Epidermal melanocyte (primary cell): ENCODE measurements at regions not wholly inside any gene's neighbourhood (a gene's known extent, or its start where the extent isn't known, plus 50 kb on each side); places are given as distances from the start of the nearest gene placed in this dataset.
"Not testable (repeated sequence)": the region's sequence is repeated elsewhere in the genome, so short reads cannot be mapped to it uniquely, and the experiment has no call there.

Experiments
- DNase-seq: peaks from one replicate; pipeline ENCODE4 v3.0.0; 2011; ENCODE audit warnings: low spot score; ENCODE audit not compliant: insufficient read length

DNA sequence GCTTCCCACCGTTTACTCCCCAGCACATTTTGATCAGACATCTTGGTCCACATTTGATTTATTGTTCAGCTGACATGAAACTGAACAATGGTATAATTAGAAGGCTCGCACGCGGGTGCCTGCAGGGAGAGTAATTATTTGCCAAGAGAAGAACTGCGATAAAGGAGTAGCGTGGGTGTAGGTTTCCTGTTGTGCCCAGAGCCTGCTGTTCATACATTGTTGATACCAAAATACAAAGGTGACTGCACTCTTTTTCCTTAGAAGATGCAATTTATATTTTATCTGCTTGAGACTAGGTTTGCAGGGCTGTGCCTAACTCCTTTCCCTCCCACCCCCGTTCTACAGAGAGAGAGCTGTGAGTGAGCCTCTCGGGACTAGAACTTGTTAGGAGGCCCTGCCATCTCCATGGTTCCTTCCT lies 241.8 kb upstream of the MSX2 start:
- no peak for DNase-seq

DNA sequence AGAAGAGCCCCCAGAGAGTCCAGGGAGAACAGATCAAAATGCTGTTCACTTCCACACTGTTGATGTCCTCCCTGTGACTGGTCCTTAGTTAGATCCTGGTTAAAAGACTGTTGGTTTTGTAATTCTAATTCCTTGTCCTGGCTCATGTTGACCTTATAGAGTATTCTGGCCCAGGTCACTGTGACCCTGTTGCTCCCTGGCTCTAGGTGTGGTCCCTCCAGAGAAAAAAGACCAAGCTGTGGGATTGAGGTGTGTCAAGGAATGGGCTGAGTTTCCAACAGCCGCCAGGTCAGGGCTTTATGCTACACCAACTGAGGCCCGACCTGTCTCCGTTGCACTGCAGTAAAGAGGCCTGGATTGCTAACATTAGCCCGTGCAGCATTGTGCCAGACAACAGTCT lies 241.0 kb upstream of the MSX2 start:
- no peak for DNase-seq

DNA sequence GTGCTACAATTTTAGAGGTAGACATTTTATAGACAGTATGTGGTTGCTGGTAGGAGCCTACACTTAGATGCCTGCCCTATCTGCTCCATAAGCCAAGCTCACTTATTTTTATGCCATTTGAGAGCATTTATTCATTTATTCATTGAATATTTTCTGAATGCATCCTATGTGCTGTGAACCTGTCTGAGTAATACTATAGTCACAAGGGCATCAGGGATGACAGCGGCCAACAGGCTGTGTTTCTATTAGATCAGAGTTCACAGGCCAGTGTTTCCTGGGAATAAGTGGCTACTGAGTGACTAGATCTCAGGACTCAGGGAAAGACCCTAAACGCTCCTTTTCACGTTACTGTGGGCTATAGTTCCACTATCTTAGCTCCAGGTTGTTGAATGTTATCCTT lies 235.2 kb upstream of the MSX2 start:
- DNase-seq, result no peak

DNA sequence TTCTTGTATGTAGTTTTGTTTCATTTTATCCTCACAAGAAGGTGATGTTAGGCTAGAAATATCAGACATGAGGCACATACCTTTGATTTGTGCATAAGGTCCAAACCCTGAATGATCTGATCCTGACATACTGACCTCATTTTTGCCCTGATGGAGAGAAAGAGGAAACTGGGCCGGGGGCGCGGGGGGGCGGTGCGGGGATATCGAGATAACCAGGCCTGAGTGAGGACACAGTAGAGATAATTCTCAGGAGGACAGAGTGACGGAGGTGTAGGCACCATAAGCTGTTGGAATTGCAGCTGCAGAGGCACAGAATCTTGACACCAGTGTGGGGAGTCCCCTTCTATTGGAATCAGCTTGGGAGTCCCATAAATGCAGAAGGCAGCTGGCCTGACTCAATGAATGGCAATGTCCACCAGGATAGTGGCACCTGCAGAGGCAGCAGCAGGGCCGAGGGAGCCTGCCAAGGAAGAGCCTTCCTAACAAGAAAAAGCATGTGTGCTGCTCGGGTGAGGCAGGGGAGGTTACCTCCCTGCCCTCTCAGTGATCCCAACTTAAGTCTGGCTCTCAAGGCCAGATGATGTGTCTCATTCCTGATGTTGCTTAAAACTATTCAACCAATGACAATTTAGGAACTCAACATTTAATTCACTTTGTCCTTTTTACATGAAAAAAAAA lies 234.3 kb upstream of the MSX2 start:
- DNase-seq, result no peak

DNA sequence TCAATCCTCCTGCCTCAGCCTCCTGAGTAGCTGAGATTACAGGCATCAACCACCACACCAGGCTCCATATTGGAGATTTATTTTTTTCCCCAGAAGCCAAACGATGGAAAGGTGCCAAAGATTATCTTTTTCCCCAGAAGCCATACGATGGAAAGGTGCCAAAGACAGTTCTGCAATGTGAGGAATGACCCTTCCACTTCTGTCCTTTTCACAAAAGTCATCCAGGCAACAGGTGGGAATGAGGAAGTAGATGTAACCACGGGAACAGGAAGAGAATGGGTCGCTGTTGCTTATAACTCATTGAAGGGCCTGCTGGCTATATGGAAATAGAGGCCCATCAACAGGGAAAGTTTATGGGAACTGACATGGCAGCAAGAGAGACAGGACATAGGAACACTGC lies 233.7 kb upstream of the MSX2 start:
- DNase-seq, result no peak

DNA sequence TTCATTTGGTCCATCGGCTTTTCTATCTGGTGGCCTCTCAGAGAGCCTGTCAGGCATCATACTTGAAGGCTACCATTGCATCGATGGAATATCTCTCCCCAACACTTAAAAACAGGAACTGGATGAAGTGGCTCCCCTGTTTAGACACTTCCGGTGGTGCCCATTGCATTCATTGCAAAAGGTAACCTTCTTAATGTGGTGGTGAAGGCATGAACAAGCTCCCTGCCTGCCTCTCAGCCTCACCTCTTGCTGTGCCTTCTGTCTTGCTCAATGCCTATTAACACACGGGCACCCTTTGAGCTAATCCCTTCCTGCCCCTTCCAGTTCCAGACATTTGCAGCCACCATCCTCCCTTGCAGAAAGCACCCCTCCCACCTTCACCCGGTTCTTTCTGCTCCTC lies 233.1 kb upstream of the MSX2 start:
- DNase-seq, result no peak

DNA sequence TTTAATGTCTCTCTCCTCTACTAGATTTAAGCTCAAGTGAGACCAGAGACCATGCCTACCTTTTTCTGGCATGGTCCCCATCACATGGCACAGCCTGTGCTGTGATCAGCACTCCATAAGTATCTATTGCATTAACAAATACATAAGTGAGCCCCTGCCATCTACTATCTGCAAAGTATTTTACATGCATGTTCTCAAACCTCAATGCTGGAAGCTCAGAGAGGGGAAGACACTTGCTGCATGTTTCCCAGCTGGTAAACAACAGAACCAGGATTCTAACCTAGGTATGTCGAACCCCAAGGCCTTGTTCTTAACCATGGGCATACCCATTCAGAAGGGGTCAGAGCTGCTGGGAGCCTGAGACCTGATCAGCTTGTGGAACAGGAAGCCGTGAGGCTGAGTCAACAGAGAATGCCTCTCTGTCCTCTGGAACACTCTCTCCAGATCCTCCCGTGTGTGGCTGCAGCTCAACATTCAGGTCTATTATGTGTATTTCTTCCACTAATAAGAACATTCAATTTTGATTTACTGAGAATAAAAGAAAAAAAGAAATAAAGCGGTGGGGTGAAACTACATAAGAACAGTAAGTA lies 232.5 kb upstream of the MSX2 start:
- DNase-seq, result no peak

DNA sequence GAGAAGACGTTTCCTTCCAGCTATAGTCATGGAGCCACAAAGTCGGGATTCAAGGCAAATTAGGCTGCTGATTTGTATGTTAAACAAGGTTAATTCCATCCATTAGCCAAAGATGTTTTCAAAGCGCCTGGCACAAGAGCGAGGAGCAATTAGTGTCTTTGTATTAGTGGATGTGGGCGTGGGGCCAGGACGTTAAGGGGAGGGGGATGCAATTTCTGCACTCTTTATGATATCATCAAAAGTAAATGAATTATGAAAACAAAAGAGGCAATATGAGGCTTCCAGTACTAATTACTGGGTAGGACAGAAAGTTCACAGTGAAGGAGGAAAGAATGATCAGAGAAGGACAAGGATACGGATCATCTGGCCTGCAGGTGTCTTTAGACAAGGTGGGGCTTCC lies 230.9 kb upstream of the MSX2 start:
- no peak for DNase-seq

DNA sequence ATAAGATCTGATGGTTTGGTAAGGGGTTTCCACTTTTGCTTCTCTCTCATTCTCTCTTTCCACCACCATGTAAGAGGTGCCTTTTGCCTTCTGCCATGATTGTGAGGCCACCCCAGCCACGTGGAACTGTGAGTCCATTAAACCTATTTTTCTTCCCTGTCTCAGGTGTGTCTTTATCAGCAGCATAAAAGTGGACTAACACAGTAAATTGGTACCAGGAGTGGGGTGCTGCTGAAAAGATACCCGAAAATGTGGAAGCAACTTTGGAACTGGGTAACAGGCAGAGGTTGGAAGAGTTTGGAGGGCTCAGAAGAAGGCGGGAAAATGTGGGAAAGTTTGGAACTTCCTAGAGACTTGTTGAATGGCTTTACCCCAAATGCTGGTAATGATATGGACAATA lies 226.4 kb upstream of the MSX2 start:
- DNase-seq, result not testable (repeated sequence)

DNA sequence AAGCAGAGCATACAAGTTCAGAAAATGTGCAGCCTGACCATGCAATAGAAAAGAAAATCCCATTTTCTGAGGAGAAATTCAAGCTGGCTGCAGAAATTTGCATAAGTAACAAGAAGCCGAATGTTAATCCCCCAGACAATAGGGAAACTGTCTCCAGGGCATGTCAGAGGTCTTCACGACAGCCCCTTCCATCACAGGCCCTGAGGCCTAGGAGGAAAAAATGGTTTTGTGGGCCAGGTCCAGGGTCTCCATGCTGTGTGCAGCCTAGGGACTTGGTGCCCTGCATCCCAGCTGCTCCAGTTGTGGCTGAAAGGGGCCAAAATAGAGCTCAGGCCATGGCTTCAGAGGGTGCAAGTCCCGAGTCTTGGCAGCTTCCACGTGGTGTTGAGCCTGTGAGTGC lies 225.8 kb upstream of the MSX2 start:
- DNase-seq, result not testable (repeated sequence)

DNA sequence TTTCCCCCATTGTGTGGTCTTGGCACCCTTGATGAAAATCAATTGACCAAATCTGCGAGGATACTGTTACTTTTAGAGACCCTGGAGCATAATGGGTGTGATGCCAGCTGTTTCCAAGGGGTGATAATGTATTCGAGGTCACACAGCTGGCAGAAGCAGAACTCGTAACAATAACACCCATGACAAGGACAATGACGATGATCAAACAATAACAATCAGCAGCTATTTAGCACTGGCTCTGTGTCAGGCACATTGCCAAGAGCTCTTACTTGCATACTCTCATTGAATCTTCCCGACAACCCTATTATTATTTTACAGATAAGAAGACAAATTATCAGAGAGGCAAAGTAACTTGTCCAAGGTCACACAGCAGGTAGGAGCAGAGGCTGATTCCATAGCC lies 223.7 kb upstream of the MSX2 start:
- no peak for DNase-seq

DNA sequence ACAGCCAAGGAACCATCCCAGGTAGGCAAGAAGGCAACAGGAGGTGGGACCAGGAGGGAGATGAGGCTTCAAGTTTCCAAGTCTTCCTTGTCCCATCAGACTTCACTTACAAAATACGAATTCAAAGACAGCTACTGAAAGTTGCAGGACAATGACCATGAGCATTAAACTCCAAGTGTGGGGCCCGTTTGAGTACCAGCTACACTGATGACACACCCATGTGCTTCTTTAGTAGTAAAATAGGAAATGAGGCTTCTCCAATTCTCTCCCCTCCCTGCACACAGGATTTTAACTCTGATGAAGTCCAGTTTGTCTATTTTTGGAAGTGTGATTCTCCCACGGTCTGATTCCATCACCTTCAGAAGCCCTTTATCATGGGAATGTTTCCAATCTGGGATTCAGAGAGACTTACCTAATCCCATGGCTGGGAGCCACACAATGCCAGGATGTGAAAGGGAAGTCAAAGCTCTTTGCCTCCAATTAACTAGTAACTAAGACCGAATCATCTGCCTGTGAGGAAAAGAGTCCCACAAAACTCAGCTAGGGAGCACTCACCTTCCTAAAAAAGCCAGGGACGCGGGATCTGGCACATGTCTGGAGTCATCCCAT lies 222.8 kb upstream of the MSX2 start:
- DNase-seq, result no peak

DNA sequence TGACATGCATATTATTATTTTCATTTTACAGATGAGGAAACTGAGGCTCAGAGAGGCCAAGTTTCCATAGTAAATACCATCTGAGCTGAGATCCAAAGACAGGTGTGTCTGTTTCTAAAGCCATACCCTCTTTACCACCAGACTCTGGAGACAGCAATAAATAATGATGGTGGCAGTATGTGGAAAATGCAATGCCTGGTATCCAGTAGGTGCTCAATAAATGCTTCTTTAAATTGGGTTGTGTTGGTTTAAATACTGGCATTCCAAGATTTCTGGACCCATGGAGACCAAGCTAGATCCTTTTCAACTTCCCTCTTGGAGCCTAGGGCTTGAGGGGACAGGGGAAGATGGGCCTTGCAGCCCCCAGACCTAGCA lies 221.3 kb upstream of the MSX2 start:
- no peak for DNase-seq

DNA sequence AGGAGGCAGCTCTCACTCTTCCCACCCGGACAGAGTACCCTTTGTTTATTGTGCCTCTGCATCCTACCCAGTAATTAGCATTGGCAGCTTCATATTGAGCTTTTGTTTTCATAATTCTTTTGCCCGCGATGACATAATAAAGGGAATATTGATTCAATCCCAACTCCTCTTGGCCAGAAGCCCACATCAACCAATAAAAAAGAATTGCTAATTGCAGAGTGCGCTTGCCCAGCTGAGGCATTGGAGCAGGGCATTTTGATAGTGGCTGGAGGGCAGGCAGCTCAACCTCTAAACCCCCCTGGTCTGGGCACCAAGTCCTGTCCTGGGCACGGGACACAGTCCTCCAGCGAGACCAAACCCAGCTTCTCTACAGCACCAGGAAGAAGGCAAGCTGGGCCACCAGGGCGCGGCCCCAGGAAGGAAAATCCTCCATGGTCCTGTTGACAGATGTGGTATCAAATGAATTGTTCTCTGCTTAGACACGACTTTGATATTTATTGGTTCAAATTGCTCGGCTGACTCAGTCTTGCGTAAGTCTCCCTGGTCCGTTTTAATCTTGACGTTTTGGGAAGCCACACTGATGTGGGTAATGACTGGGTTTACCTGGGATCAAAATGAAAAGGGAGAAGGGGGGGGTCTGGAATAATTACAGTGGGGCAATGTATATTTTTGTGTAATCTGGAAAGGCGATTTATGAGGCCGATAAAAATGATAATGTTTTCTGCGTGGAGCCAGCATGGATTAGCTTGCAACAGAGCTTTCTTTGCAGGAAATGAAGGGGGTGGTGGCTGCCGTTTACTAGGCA lies 220.7 kb upstream of the MSX2 start:
- no peak for DNase-seq

DNA sequence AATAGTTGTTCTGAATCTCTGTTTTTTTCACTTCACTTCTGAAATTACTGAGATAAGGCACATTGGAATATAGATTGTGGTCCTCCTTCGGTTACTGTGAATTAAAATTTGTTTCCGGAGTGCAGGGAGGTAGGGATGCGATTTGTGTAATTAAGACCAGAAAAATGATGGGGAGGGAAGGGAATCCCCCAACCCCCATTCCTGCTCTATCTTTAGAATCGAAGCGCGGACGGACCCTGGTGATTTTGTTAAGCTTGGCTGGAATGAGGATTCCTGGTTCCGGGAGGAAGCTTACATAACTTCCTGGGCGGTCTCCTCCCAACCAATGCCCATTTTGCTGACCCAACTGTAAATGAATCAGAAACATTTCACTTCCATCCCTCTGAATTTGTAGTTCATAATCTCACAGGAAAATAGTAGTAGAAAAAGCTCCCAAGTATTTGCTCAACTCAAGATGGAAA lies 220.1 kb upstream of the MSX2 start:
- DNase-seq, result no peak

DNA sequence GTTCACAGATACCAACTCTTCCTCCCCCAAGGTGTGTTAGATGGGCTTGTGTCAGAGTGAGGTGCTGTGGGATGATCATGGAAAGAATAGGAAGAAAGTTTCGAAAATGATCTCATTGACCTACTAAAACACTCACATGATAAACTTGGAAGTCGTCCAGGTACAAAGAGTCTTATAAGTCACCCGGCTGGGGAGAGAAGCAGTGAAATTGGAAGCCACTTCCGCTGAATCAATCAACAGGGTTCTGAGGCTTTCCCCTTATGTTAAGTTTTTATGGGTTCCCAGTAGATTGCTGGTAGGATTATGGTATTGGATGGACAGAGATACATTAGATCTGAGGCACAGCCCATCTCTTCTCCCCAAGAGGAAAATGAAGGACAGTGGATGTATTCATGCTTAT lies 218.8 kb upstream of the MSX2 start:
- no peak for DNase-seq

DNA sequence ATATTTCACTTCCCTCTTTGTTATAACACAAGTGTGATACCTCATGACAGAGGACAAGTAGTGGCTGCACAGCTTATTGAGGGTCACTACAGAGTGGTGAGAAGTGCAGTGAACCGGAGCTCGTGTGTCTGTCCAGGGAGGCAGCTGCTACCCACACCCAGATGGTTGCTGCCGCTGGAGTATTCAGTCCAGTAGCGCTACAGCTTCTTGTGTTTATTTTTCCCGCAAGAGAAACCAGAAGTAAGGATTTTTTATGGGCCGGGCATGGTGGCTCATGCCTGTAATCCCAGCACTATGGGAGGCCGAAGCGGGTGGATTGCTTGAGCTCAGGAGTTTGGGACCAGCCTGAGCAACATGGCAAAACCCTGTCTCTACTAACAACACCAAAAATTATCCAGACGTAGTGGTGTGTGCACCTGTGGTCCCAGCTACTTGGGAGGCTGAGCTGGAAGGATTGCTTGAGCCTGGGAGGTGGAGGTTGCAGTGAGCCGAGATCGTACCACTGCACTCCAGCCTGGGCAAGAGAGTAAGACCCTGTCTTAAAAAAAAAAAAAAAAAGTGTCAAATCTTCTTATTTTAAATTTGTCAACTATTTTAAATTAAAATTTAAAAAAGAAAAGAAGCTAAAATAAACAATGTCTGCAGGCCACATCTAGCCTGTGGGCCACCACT lies 213.5 kb upstream of the MSX2 start:
- not testable (repeated sequence) for DNase-seq

DNA sequence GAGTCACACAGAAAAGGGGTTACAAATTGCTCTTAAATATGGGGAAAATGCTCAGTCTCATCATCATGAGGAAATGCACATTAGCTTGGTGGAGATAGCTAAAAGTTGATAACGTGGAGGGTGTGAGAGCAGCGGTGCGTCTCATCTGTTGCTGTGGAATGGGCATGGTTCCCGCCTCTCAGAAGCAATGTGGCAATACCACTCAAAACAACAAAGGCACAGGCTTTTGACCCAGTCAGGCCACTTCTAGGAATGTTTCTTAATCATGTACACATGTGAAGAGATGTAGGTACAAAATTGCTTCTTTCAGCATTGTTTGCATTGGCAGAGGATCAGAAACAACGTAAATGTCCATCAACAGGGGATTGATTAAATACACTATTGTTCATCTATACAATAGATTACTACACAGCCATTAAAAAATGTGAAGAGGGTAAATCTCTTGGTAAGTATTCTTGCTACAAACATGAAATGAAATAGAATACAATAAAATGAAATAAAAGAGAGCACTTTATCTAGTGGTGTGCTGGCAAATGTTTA lies 212.6 kb upstream of the MSX2 start:
- no peak for DNase-seq

DNA sequence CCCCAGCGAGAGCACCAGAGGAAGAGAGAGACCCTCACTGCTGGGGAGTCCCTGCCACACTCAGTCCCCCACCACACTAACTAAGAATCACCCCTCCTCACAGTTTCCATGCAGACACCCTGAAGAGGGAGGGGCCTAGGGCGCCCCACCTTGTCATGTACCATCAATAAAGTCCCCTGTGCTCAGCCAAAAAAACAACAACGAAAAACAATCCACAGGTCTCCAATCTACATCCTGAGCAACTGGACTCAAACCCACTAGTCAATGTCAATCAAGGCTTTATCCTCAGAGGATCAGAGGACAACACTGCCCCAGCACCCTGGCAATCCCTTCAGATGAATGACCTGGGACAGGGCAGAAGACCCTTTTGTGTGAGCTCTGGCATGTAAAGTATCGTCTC lies 210.1 kb upstream of the MSX2 start:
- no peak for DNase-seq

DNA sequence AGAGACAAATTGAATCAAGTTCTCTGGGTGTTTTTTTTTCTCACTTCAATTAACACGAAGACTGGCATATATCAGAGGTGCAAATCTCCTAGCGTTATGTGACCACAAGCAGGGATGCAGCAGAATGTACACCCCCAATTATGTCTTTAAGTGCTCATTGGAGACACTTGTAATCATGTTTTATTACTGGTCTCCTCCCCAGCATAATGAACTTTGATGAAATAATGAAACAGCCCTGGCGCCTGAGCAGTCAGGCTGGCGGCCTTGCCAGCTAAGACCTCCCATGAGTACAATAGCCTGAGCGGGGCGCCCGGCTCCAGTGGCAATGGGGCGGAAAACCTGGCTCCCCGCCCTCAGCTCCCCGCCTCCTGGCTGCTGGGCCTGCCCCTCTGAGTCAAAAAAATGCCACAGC lies 209.4 kb upstream of the MSX2 start:
- no peak for DNase-seq

DNA sequence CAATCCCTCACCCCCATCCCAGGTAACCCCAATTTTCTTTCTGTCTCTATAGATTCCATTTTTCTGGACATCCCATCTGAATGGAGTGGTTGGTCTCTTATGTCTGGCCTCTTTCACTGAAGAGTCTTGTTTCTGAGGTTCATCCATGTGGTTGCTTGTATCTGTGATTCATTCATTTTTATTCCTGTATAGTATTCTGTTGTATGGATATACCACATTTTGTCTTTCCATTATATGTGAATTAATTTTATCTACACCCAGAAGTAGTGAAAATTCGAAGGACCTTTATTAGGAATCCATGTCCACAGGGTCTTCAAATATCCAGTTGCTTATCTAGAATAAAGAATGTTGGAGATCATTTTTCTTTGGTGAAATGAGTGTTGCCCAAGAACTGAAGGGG lies 207.6 kb upstream of the MSX2 start:
- no peak for DNase-seq
